ENCODE measurements at regions not wholly inside any gene's neighbourhood (a gene's known extent, or its start where the extent isn't known, plus 50 kb on each side); places are given as distances from the start of the nearest gene placed in this dataset.

DNA sequence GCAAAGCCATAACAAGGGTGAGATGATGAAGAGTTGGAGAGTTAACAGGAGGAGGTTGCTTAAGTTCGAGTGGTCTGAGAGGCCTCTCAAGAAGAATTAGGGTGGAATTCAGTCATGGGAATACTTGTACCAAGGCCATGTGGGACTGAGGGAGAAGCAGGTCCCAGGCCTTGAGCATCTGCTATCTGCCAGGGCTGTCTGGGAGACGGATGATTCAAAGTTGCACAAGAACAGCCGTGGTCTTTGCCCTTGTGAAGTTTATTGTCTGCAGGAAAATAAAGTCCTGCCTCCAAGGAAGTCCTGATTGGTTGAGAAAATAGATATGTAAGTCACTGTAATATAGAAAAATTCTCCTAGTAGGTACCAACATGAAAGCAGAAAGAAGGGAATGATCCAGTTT is 178.8 kb upstream of the RFC3 start:
- TF ChIP-seq, protein P1, sequence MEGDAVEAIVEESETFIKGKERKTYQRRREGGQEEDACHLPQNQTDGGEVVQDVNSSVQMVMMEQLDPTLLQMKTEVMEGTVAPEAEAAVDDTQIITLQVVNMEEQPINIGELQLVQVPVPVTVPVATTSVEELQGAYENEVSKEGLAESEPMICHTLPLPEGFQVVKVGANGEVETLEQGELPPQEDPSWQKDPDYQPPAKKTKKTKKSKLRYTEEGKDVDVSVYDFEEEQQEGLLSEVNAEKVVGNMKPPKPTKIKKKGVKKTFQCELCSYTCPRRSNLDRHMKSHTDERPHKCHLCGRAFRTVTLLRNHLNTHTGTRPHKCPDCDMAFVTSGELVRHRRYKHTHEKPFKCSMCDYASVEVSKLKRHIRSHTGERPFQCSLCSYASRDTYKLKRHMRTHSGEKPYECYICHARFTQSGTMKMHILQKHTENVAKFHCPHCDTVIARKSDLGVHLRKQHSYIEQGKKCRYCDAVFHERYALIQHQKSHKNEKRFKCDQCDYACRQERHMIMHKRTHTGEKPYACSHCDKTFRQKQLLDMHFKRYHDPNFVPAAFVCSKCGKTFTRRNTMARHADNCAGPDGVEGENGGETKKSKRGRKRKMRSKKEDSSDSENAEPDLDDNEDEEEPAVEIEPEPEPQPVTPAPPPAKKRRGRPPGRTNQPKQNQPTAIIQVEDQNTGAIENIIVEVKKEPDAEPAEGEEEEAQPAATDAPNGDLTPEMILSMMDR (IDR thresholded peaks at IDR 0.05) = no peak

DNA sequence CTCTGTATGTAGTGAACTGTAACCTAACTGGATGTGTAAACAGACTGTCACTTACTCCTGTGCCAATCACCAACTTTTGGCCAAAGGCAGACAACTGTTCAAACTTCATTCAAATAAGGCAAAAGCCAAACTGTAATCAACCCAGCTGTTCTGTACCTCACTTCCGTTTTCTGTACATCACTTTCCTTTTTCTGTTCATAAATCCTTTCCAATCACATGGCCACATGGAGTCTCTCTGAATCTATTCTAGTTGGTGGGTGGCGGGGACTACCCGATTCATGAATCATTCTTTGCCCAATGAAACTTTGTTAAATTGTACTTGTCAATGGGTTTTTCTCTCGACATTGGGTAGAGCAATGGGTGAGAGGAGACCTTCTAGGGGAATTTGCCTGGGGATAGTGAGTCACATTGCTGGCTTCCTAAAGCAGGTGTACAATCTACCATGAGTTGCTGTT is 178.3 kb upstream of the RFC3 start:
- TF ChIP-seq, protein P1 (IDR thresholded peaks at IDR 0.05) = no peak

DNA sequence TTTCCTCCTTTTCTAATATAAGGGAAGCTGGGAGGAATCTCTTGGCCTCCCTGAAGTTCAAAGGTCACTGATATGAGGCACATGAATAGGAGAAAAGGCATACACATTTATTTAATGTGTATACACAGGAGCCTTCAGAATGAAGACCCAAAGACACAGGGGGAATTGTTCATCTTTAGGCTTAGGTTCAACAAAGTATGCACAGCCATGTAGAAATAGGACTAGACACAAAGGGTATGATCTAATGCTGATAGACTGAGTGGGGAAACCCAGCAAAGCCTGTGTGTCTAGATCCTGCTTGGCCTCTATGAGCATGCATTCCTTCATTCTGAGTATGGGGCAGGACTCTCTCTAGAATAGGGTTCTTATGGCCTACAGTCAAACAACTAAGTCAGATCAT is 177.1 kb upstream of the RFC3 start:
- TF ChIP-seq, protein P1 (IDR thresholded peaks at IDR 0.05) = no peak

DNA sequence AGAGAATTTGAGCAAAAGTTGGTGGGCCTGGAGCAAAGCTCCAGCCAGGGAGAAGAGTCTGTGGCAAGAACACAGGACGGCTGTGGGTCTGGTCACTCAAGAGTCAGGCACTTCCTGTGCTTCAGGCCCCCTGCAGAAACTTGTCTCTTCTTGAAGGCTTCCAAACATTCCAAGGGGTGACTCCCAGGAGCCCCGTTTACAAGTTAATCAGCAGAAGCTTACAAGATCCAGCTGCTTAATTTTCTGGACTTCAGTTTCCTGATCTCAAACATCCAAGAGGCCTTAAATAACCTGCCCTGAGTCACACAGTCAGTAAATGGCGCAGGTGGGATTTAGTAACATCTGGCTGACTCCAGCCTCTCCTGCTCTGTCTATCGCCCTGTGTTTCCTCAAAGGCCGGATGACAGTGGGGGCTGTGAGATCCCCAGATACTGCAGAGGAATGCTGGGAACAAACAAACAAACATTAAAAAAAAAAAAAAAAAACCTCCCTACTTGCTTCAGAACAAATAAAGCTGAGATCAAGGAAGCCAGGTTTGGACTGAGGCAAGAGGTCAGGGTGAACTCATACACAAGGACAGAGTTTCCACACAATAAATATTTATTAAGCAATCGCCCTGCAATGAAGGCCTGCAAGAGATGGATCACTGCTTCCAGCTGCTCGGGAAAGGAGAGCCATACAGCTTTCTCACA is 175.4 kb upstream of the RFC3 start:
- TF ChIP-seq, protein P1 (IDR thresholded peaks at IDR 0.05) = no peak

DNA sequence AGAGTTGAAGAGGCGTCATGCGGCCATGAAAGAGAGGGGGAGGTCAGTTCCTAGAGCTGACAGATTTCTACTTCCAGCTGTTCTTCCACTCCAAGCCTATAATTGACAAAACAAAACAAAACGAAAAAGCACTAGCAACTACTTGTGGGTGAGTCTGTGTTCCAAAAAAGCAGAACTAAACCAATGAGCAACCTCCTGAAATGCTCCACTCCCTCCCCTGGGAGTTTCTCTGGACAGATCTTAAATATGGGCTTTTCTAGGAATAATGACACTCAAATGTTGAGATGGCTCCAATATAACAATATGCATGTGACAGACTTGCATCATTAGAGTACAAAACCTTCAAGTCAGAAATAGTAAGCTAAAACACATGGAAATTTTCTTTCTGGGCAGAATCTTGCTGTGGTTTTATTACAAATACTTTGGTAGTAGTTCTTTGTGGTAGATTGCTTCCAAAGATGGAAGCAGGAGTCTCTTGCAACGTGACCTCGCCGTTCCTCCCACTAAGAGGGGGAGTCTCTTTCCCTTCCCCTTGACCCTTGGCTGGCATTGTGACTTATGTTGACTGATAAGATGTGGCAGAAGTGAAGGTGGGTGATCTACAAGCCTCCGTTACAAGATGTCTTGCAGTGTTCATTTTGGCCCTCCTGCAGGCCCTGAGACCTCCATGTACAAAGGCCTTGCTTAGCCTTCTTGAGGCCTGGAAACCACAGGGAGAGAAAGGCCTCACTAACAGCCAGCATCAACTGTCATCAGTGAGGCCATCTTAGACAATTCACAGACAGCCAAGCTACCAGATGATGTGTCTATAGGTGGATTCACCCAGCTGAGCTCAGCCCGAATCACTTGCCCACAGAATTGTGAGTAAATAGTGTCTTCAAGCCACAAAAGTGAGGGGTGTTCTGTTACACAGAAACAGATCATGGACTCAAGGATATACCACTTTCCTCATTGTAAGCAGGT is 173.1 kb upstream of the RFC3 start:
- TF ChIP-seq, protein P1 (IDR thresholded peaks at IDR 0.05) = no peak

DNA sequence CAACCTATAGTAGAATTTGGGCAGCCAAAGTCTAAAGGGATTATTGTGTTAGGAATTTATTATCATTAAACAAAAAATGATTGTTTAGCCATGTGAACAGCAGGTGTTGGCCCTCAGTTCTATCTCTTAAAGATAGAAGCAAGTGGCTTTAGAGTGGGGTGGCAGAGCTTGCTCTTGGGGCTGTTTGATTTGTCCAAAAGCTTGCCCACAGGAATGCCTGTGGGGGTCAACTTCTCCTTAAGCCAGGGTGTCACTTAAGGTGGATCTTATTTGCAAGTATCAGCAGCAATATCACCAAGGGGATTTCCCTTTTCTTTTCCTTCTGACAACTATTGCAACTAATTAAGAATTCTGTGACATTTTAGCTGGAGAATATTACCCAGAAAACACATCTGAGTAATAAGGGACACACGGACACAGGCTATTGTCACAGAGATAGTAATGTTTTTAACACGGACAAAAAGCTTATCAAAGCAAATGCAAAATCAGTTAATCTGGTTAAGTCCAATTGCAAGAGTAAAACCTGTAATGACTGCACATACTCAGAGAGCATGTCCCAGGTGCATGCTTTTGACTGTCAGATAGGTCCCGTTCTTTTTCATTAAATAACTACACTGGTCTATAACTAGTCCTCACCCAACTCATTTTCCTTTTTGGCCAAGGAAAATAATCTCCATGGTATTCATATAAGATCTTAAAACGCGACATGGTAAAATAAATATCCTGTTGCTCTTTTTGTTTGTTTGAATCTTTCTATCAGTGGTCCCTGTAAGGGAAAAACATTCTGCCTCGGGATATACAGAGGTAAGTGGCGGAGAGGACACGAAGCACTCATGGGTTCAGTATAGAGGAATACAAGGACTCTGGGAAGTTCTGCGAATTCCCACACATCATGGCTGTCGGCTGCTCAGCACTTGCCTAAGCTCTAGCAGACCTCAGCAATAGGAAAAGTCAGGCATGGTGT is 172.1 kb upstream of the RFC3 start:
- TF ChIP-seq, protein P1 (IDR thresholded peaks at IDR 0.05) = no peak
